ENCODE measurements at regions not wholly inside any gene's neighbourhood (a gene's known extent, or its start where the extent isn't known, plus 50 kb on each side); places are given as distances from the start of the nearest gene placed in this dataset.

DNA sequence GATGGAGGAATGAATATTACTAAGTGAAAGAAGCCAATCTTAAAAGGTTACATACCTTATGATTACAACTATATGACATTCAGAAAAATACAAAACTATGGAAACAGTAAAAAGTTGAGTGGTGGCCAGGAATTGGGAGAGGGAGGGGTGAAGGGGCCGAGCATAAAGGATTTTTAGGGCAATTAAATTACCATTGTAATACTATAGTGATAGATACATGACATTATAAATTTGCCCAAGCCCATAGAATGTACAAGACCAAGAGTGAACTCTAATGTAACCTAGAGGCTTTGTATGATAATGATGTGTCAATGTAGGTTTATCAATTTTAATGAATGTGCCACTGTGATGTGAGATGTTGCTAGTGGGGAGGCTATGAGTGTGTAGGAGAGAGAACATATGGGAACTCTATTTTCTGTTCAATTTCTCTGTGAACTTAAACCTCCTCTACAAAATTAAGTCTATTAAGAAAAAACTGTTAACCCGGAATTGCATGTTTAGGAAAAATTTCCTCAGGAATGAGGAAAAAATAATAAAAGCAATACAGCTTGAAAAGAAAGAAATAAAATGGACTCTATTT, 541.9 kb upstream of the UBE2E2 start:
- no peak for TF ChIP-seq CTCF (IDR thresholded peaks at IDR 0.05)
- no peak for TF ChIP-seq POLR2A (IDR thresholded peaks at IDR 0.05)
- no peak overlapping the region for H3K4me3 ChIP-seq
- H3K27ac ChIP-seq: no peak overlapping the region
- no peak for DNase-seq
- no peaks in the 10 kb centered on the region for H3K36me3 ChIP-seq (replicated peaks in 1 of 2; ENCODE audit: insufficient read depth in 1 of 2, low read depth in 2 of 2)
- H3K9me3 ChIP-seq: no peaks in the 10 kb centered on the region
- ATAC-seq: no peak
- no peaks in the 10 kb centered on the region for H3K27me3 ChIP-seq
- intact Hi-C loops (cut with DNase I): no loop called here
- 53 to 57% methylated on average over 2 of the region's 2 CpGs for WGBS, 2 donors
- H3K4me1 ChIP-seq: no peaks in the 10 kb centered on the region

- Histone ChIP-seq H3K4me1 (no peaks in the 10 kb centered on the region), H3K9me3 (no peaks in the 10 kb centered on the region), H3K4me3 (no peak overlapping the region), H3K36me3 (replicated peaks in 1 of 2; ENCODE audit: insufficient read depth in 1 of 2, low read depth in 2 of 2) (no peaks in the 10 kb centered on the region), H3K27ac (no peak overlapping the region), H3K27me3 (no peaks in the 10 kb centered on the region)
- 46 to 56% methylated on average over 2 of the region's 2 CpGs for WGBS, 2 donors
- TF ChIP-seq POLR2A (IDR thresholded peaks at IDR 0.05) (no peak), CTCF (IDR thresholded peaks at IDR 0.05) (no peak)
- no peak for DNase-seq
- ATAC-seq: no peak
- intact Hi-C loops (cut with DNase I): no loop called here
Observed at GRCh38 chr3:22665528-22665927, 537.6 kb upstream of the UBE2E2 start.

DNA sequence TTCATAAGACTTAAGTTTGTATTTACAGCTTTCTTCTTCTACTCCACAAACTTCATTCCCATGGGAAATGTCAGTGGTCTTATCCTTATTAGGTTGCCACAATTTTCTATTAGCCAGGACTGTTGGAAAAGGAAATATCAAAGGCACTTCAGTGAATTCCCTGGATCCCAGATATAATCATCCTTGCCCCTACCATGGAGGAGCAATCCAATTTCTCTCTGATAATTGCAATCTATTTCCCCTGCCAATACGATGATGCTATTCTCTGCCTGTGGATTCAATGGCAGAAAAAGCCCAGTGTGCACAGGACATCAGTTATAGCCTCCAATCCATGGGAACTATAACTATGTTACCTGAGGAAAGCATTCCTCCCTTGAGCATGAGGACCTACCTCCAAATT, 536.4 kb upstream of the UBE2E2 start:
- Histone ChIP-seq H3K27me3 (no peaks in the 10 kb centered on the region), H3K4me3 (no peak overlapping the region), H3K9me3 (no peaks in the 10 kb centered on the region), H3K4me1 (no peaks in the 10 kb centered on the region), H3K27ac (no peak overlapping the region), H3K36me3 (replicated peaks in 1 of 2; ENCODE audit: insufficient read depth in 1 of 2, low read depth in 2 of 2) (no peaks in the 10 kb centered on the region)
- ATAC-seq: no peak
- intact Hi-C loops (cut with DNase I): no loop called here
- DNase-seq: no peak
- WGBS, 2 donors: 0 to 31% methylated on average over 1 of the region's 1 CpG
- no peak for TF ChIP-seq CTCF (IDR thresholded peaks at IDR 0.05)
- TF ChIP-seq POLR2A (IDR thresholded peaks at IDR 0.05): no peak

GRCh38 chr3:22671848-22672247, 531.3 kb upstream of the UBE2E2 start:
- intact Hi-C loops (cut with DNase I): no loop called here
- H3K9me3 ChIP-seq: no peaks in the 10 kb centered on the region
- H3K4me3 ChIP-seq: no peak overlapping the region
- TF ChIP-seq POLR2A (IDR thresholded peaks at IDR 0.05) (no peak), CTCF (IDR thresholded peaks at IDR 0.05) (no peak)
- no peaks in the 10 kb centered on the region for H3K27me3 ChIP-seq
- WGBS, 2 donors: 69 to 93% methylated on average over 1 of the region's 1 CpG
- no peaks in the 10 kb centered on the region for H3K36me3 ChIP-seq (replicated peaks in 1 of 2; ENCODE audit: insufficient read depth in 1 of 2, low read depth in 2 of 2)
- ATAC-seq (no peak), DNase-seq (no peak)
- H3K4me1 ChIP-seq: no peaks in the 10 kb centered on the region
- no peak overlapping the region for H3K27ac ChIP-seq

- no peak overlapping the region for H3K27ac ChIP-seq
- H3K27me3 ChIP-seq: no peaks in the 10 kb centered on the region
- TF ChIP-seq POLR2A (IDR thresholded peaks at IDR 0.05) (no peak), CTCF (IDR thresholded peaks at IDR 0.05) (no peak)
- no peak overlapping the region for H3K4me3 ChIP-seq
- no peaks in the 10 kb centered on the region for H3K4me1 ChIP-seq
- no peak for DNase-seq
- no peaks in the 10 kb centered on the region for H3K36me3 ChIP-seq (replicated peaks in 1 of 2; ENCODE audit: insufficient read depth in 1 of 2, low read depth in 2 of 2)
- ATAC-seq: no peak
- 58 to 72% methylated on average over 3 of the region's 3 CpGs for WGBS, 2 donors
- H3K9me3 ChIP-seq: no peaks in the 10 kb centered on the region
- intact Hi-C loops (cut with DNase I): no loop called here
Observed at GRCh38 chr3:22684739-22685138, 518.4 kb upstream of the UBE2E2 start.
